Natural killer cell (primary cell): ENCODE measurements at regions not wholly inside any gene's neighbourhood (a gene's known extent, or its start where the extent isn't known, plus 50 kb on each side); places are given as distances from the start of the nearest gene placed in this dataset.

Experiments used
- ATAC-seq, 3 donors: fragments of 150-1000 bp in 2 of 3; fragments of 200-7000 bp in 1 of 3; cut with Tn5 transposase; 1 replicate in 1 of 3; 2 replicates in 2 of 3; pipeline ENCODE4 v1.10.0; 2021; ENCODE audit warnings: mild to moderate bottlenecking in 2 of 3, moderate library complexity in 2 of 3
- DNase-seq, 2 donors: peaks; one replicate each; pipeline versions ENCODE4 v3.0.0 to v3.0.0-alpha.2; 2013 to 2021; ENCODE audit warnings: mixed read lengths in 1 of 2
- H3K27ac ChIP-seq: one replicate; pipeline ENCODE4 v1.5.1; 2013; ENCODE audit warnings: mild to moderate bottlenecking, low read length
- H3K27me3 ChIP-seq: one replicate; pipeline ENCODE4 v1.6.1; 2013; ENCODE audit warnings: low read length; ENCODE audit not compliant: control insufficient read depth, insufficient read depth
- H3K36me3 ChIP-seq: one replicate; pipeline ENCODE4 v1.6.1; 2013; ENCODE audit warnings: low read length; ENCODE audit not compliant: control insufficient read depth, insufficient read depth
- H3K4me1 ChIP-seq: one replicate; pipeline ENCODE4 v1.6.1; 2013; ENCODE audit warnings: low read length; ENCODE audit not compliant: control insufficient read depth, insufficient read depth
- H3K4me3 ChIP-seq: one replicate; pipeline ENCODE4 v1.5.1; 2013; ENCODE audit warnings: low read length
- H3K9me3 ChIP-seq: one replicate; pipeline ENCODE4 v1.6.1; 2013; ENCODE audit warnings: low read length; ENCODE audit not compliant: control insufficient read depth, insufficient read depth
- H3K27ac Mint-ChIP-seq, 2 donors: one replicate each; pipeline ENCODE4 v1.8.0; 2022; ENCODE audit warnings: mild to moderate bottlenecking in 2 of 2, mixed read lengths in 2 of 2, moderate library complexity in 1 of 2
- H3K27me3 Mint-ChIP-seq, 2 donors: one replicate each; pipeline ENCODE4 v1.8.0; 2022; ENCODE audit warnings: low read depth in 2 of 2, mixed read lengths in 2 of 2
- H3K36me3 Mint-ChIP-seq: one replicate; pipeline ENCODE4 v1.8.0; 2022; ENCODE audit warnings: mixed read lengths
- H3K4me1 Mint-ChIP-seq, 2 donors: one replicate each; pipeline ENCODE4 v1.8.0; 2022; ENCODE audit warnings: mixed read lengths in 2 of 2
- H3K4me3 Mint-ChIP-seq: one replicate; pipeline ENCODE4 v1.8.0; 2022; ENCODE audit warnings: mild to moderate bottlenecking, moderate library complexity, mixed read lengths
- H3K9me3 Mint-ChIP-seq, 2 donors: one replicate each; pipeline ENCODE4 v1.8.0; 2022; ENCODE audit warnings: mixed read lengths in 2 of 2
- CTCF ChIP-seq: fragments of 200-600 bp; IDR thresholded peaks from one replicate; pipeline ENCODE4 v1.8.0; 2022; ENCODE audit warnings: antibody characterized with exemption
- WGBS: methylation state at CpG from one replicate; pipeline ENCODE4 v1.1.7; 2013; ENCODE audit warnings: missing lambda C conversion rate; ENCODE audit not compliant: insufficient coverage; 5-methylcytosine and 5-hydroxymethylcytosine counted together
- intact Hi-C: fragments of 100-400 bp; cut with micrococcal nuclease; formaldehyde crosslinking; loops from one replicate; pipeline ENCODE4 v1.14.2; 2022

- no peak overlapping the region for H3K4me3 Mint-ChIP-seq
- H3K4me1 Mint-ChIP-seq, result no peaks in the 10 kb centered on the region
- H3K36me3 Mint-ChIP-seq, result no peaks in the 10 kb centered on the region
- 100% methylated on average over 1 of the region's 2 CpGs for WGBS
- TF ChIP-seq CTCF, result no peak
- no peaks in the 10 kb centered on the region for H3K27me3 ChIP-seq
- no peaks in the 10 kb centered on the region for H3K36me3 ChIP-seq
- H3K9me3 Mint-ChIP-seq, result peaks cover 0 to 2% of the 10 kb centered on the region in 2 donors
- no peak overlapping the region for H3K27ac Mint-ChIP-seq
- no peak for ATAC-seq
- H3K4me3 ChIP-seq, result no peak overlapping the region
- H3K9me3 ChIP-seq, result no peaks in the 10 kb centered on the region
- peaks cover 15 to 18% of the 10 kb centered on the region in 2 donors for H3K27me3 Mint-ChIP-seq
- H3K27ac ChIP-seq, result no peak overlapping the region
- intact Hi-C loops, result no loop called here
- no peaks in the 10 kb centered on the region for H3K4me1 ChIP-seq
- no peak for DNase-seq
Observed at GRCh38 chr19:30969591-30969990, 379.6 kb downstream of the TSHZ3 start.

GRCh38 chr19:30968841-30969399, 380.3 kb downstream of the TSHZ3 start:
- H3K36me3 Mint-ChIP-seq, result no peaks in the 10 kb centered on the region
- no CpG with 5 or more reads among the region's 5 CpGs for WGBS
- TF ChIP-seq CTCF, result no peak
- DNase-seq (no peak), ATAC-seq (no peak)
- Histone ChIP-seq H3K27me3 (no peaks in the 10 kb centered on the region), H3K4me3 (no peak overlapping the region), H3K36me3 (no peaks in the 10 kb centered on the region), H3K4me1 (no peaks in the 10 kb centered on the region), H3K9me3 (no peaks in the 10 kb centered on the region), H3K27ac (no peak overlapping the region)
- intact Hi-C loops, result no loop called here
- H3K4me3 Mint-ChIP-seq, result no peak overlapping the region
- no peak overlapping the region for H3K27ac Mint-ChIP-seq
- H3K9me3 Mint-ChIP-seq, result peaks cover 0 to 2% of the 10 kb centered on the region in 2 donors
- no peaks in the 10 kb centered on the region for H3K4me1 Mint-ChIP-seq
- H3K27me3 Mint-ChIP-seq, result peaks cover 11 to 14% of the 10 kb centered on the region in 2 donors

- Mint-ChIP-seq H3K9me3 (peaks cover 0 to 2% of the 10 kb centered on the region in 2 donors), H3K4me1 (no peaks in the 10 kb centered on the region), H3K27me3 (peaks cover 10% of the 10 kb centered on the region in 2 donors), H3K36me3 (no peaks in the 10 kb centered on the region), H3K27ac (no peak overlapping the region), H3K4me3 (no peak overlapping the region)
- intact Hi-C loops, result no loop called here
- DNase-seq (no peak), ATAC-seq (no peak)
- Histone ChIP-seq H3K27ac (no peak overlapping the region), H3K4me3 (no peak overlapping the region), H3K36me3 (no peaks in the 10 kb centered on the region), H3K4me1 (no peaks in the 10 kb centered on the region), H3K9me3 (no peaks in the 10 kb centered on the region), H3K27me3 (no peaks in the 10 kb centered on the region)
- no peak for TF ChIP-seq CTCF
- 90% methylated on average over 5 of the region's 5 CpGs for whole genome bisulfite sequencing
Observed at GRCh38 chr19:30968210-30968609, 381.0 kb downstream of the TSHZ3 start.

- Mint-ChIP-seq H3K4me1 (no peaks in the 10 kb centered on the region), H3K27ac (no peak overlapping the region), H3K36me3 (no peaks in the 10 kb centered on the region), H3K9me3 (peaks cover 0 to 2% of the 10 kb centered on the region in 2 donors), H3K27me3 (peaks cover 0 to 10% of the 10 kb centered on the region in 2 donors), H3K4me3 (no peak overlapping the region)
- DNase-seq (no peak), ATAC-seq (no peak)
- 86% methylated on average over 4 of the region's 4 CpGs for WGBS
- TF ChIP-seq CTCF, result no peak
- Histone ChIP-seq H3K9me3 (no peaks in the 10 kb centered on the region), H3K27ac (no peak overlapping the region), H3K4me3 (no peak overlapping the region), H3K36me3 (no peaks in the 10 kb centered on the region), H3K4me1 (no peaks in the 10 kb centered on the region), H3K27me3 (no peaks in the 10 kb centered on the region)
- intact Hi-C loops, result no loop called here
Observed at GRCh38 chr19:30966486-30966885, 382.8 kb downstream of the TSHZ3 start.
